ENCODE measurements at regions not wholly inside any gene's neighbourhood (a gene's known extent, or its start where the extent isn't known, plus 50 kb on each side); places are given as distances from the start of the nearest gene placed in this dataset.

DNA sequence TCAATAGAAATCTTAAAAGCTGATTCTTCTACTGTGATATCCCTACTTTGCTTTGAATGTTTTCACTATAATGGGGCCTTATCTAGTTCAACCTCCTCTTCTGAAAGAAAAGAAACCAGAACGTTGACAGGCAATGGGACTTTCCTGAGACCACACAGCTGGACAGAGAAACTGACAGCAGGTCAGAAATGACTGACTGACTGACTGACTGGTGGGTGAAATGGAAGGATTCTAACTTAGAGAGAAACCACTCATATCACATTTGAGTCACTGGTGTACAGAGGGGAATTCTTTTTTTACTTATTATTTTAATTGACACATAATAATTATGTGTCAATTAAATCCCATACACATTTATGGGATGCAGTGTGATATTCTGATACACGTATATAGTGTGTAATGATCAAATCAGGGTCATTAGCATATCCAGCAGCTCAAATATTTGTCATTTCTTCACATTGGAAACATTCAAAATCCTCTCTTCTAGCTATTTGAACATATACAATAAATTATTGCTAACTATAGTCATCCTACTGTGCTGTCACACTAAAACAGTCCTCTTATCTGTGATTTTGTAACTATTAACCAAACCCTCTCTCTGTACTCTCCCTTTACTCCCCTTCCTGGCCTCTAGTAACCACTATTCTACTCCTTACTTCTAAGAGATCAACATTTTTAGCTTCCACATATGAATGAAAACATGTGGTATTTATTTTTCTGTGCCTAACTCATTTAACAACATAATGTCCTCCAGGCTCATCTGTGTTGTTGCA, 64.8 kb upstream of the NRSN1 start:
- TF ChIP-seq, protein P1, sequence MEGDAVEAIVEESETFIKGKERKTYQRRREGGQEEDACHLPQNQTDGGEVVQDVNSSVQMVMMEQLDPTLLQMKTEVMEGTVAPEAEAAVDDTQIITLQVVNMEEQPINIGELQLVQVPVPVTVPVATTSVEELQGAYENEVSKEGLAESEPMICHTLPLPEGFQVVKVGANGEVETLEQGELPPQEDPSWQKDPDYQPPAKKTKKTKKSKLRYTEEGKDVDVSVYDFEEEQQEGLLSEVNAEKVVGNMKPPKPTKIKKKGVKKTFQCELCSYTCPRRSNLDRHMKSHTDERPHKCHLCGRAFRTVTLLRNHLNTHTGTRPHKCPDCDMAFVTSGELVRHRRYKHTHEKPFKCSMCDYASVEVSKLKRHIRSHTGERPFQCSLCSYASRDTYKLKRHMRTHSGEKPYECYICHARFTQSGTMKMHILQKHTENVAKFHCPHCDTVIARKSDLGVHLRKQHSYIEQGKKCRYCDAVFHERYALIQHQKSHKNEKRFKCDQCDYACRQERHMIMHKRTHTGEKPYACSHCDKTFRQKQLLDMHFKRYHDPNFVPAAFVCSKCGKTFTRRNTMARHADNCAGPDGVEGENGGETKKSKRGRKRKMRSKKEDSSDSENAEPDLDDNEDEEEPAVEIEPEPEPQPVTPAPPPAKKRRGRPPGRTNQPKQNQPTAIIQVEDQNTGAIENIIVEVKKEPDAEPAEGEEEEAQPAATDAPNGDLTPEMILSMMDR (conservative IDR thresholded peaks at IDR 0.05): no peak
- no peak for TF ChIP-seq ZFX (IDR thresholded peaks at IDR 0.05)
